GM13976 (cell line): ENCODE measurements at regions not wholly inside any gene's neighbourhood (a gene's known extent, or its start where the extent isn't known, plus 50 kb on each side); places are given as distances from the start of the nearest gene placed in this dataset.

Experiments
- DNase-seq: peaks from one replicate; pipeline ENCODE4 v3.0.0; 2012; ENCODE audit warnings: low spot score
- in situ Hi-C: fragments of 300-500 bp; cut with MboI; formaldehyde crosslinking; loops from one replicate; pipeline ENCODE4 v1.12.0; 2022; ENCODE audit warnings: low sequenced_read_pairs, mixed read lengths, inconsistent platforms; ENCODE audit not compliant: unreplicated experiment
- TF ChIP-seq, protein P1 (sequence below): IDR thresholded peaks from 2 replicates; pipeline ENCODE4 v1.5.1; 2012; ENCODE audit warnings: borderline replicate concordance, mild to moderate bottlenecking; ENCODE audit not compliant: insufficient read depth; ENCODE audit errors: extremely low read depth, missing control alignments, control extremely low read depth

DNA sequence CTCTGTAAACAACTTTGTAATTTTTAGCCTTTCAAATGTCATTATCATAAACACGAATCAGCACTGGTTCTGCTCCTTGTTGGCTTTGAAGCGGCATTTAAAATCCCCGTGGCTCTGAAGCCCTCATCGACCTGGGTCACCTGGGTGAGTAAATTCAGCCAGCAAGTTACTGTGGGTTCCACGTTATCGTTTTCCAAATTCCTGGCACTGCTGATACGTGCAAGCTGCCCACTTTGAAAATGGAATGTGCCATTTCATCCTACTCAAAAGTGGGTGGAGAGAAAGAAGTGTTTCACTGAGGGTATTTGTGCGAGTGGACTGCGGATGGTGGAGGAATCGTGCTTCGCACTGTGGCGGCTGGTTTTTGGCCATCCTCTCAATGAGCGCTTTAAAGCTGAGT, 281.7 kb downstream of the KLF6 start:
- TF ChIP-seq, protein P1, sequence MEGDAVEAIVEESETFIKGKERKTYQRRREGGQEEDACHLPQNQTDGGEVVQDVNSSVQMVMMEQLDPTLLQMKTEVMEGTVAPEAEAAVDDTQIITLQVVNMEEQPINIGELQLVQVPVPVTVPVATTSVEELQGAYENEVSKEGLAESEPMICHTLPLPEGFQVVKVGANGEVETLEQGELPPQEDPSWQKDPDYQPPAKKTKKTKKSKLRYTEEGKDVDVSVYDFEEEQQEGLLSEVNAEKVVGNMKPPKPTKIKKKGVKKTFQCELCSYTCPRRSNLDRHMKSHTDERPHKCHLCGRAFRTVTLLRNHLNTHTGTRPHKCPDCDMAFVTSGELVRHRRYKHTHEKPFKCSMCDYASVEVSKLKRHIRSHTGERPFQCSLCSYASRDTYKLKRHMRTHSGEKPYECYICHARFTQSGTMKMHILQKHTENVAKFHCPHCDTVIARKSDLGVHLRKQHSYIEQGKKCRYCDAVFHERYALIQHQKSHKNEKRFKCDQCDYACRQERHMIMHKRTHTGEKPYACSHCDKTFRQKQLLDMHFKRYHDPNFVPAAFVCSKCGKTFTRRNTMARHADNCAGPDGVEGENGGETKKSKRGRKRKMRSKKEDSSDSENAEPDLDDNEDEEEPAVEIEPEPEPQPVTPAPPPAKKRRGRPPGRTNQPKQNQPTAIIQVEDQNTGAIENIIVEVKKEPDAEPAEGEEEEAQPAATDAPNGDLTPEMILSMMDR = no peak
- no peak for DNase-seq
- in situ Hi-C loops = no loop called here

DNA sequence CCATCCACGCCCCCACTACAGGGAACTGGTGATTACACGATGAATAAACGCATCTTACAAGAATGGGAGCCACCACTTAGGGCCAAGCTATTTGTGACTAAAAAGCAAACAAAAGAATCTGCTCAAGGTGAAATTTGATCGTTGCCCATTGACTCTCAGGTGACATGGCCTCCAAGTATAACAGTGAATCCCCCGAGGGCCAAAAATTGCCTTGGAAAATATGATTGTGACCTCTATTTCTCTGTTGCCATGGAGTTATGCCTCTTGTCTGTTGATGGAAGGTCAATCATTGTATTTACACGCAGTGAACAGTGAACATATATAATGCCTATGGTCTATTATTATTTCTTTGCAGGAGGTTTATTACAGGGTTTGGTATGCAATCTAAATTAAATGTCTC, 282.3 kb downstream of the KLF6 start:
- in situ Hi-C loops = no loop called here
- TF ChIP-seq, protein P1 = no peak
- no peak for DNase-seq

DNA sequence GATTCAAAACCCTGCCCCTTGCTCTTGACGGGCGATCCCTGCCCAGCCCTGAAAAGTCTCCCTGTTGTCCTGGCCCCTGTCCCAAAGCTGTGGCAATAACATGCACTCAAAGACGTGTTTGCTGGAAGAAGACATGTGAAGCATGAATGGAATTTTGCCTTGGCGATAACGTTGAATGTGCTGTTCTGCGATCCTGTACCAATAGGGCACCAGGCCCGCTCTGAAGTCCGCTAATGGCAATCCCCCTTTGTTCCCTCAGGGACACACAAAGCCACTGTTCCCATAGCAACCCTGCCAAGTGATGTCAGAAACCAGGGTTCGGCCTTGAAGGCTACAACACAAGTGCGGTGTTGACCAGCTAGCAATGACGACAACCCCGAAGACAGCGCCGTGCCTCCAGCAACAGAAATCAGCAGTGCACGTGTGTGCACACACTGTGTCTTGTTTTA, 284.6 kb downstream of the KLF6 start:
- no peak for DNase-seq
- in situ Hi-C loops = no loop called here
- TF ChIP-seq, protein P1 = no peak

DNA sequence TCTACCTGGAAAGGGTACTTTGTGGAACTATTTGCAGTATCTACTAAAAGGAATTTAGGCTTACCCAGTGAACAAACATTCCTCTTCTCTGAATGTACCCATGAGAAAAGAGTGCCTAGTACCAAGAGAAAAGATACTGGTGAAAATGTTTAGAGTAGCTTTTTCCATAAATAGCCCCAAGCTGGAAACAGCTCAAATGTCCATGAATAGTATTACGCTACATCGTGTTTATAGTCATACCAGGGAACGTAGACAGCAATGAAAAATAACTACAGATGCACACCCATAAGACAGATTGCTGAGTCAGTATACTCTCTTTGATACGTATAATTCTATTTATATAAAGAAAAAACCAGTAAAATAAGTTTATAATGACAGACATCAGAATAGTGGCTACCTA, 285.9 kb downstream of the KLF6 start:
- TF ChIP-seq, protein P1 = no peak
- in situ Hi-C loops = no loop called here
- DNase-seq = no peak

DNA sequence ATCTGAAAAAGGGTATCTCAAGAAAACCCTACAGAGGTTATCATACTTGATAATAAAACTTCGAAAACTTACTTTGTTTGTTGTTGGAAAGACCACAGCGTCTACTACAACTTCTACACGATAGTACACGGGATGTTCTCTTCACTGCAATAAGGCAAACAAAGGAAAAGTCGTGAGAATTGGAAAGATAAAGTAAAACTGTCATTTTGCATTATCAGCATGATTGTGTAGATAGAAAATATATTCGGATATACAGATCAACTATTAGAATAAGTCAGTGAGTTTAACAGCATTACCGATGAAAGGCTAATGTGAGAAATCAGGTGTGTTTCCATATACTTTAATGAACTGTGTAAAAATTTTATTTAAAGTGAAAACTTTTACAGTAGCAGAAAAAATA, 287.4 kb downstream of the KLF6 start:
- in situ Hi-C loops = no loop called here
- DNase-seq = no peak

DNA sequence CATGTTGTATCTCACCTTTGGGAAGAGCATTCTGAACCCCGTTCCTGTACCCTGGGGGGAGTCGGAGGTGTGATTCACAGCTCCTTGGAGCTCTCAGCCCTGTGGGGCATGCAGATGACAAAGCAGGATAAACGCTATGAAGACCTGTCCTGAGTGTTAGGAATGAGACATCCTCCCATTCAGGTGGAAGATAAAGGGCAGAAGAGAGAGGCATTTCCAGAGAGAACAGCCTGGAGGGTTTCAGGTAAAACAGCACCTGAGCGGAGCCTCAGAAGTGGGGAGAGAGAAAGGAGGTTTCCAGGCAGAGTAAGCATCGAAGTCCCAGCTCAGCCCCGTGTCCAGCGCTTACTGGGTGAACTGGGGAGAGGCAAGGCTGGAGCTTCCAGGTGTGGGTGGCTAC, 288.9 kb downstream of the KLF6 start:
- TF ChIP-seq, protein P1 = no peak
- in situ Hi-C loops = no loop called here
- DNase-seq = no peak

More for the DNA sequence above, 287.4 kb downstream of the KLF6 start:
- TF ChIP-seq, protein P1 = no peak

DNA sequence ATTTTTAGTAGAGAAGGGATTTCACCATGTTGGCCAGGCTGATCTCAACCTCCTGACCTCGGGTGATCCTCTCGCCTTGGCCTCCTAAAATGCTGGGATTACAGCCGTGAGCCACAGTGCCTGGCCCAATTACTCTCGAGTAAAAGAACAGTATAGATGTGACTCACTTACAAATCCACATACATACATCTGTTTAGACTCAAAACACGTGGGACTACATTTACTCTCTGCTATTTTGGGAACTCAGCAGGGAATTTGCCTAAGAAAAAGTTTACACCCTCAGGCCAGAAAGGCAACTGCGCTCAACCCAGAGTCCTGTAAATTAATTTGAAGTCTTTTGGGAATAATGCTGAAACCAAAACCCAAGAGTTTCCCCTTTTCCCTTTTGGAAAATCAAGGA, 289.7 kb downstream of the KLF6 start:
- TF ChIP-seq, protein P1 = no peak
- in situ Hi-C loops = no loop called here
- DNase-seq = no peak
